ENCODE measurements at regions not wholly inside any gene's neighbourhood (a gene's known extent, or its start where the extent isn't known, plus 50 kb on each side); places are given as distances from the start of the nearest gene placed in this dataset.

GRCh38 chr4:28966982-28967381, 1753.2 kb upstream of the PCDH7 start:
- H3K4me1 ChIP-seq (ENCODE audit: insufficient read depth, low read length), result no peaks in the 10 kb centered on the region
- no peaks in the 10 kb centered on the region for H3K9me3 ChIP-seq (ENCODE audit: low read depth, low read length)
- H3K4me3 ChIP-seq (ENCODE audit: insufficient read depth, low read length), result no peak overlapping the region
- H3K27me3 ChIP-seq (ENCODE audit: insufficient read depth, low read length), result no peaks in the 10 kb centered on the region
- no peaks in the 10 kb centered on the region for H4K20me1 ChIP-seq (ENCODE audit: insufficient read depth, low read length)
- no peak overlapping the region for H2AFZ ChIP-seq (ENCODE audit: low read length)
- no peaks in the 10 kb centered on the region for H3K79me2 ChIP-seq (ENCODE audit: insufficient read depth, low read length)
- no peak overlapping the region for H3K27ac ChIP-seq (ENCODE audit: low read depth, low read length)
- no peak for DNase-seq (ENCODE audit: insufficient read length, low spot score, missing footprints)
- no peaks in the 10 kb centered on the region for H3K36me3 ChIP-seq (ENCODE audit: insufficient read depth, low read length)
- TF ChIP-seq CTCF (IDR thresholded peaks at IDR 0.05; ENCODE audit: extremely low read depth, low read depth, low read length), result no peak
- H3K4me2 ChIP-seq (ENCODE audit: insufficient read depth, low read length), result no peak overlapping the region

- Histone ChIP-seq H3K4me2 (ENCODE audit: insufficient read depth, low read length) (no peak overlapping the region), H3K9me3 (ENCODE audit: low read depth, low read length) (no peaks in the 10 kb centered on the region), H3K4me1 (ENCODE audit: insufficient read depth, low read length) (no peaks in the 10 kb centered on the region), H2AFZ (ENCODE audit: low read length) (no peak overlapping the region), H3K27ac (ENCODE audit: low read depth, low read length) (no peak overlapping the region), H3K27me3 (ENCODE audit: insufficient read depth, low read length) (no peaks in the 10 kb centered on the region), H3K4me3 (ENCODE audit: insufficient read depth, low read length) (no peak overlapping the region), H3K36me3 (ENCODE audit: insufficient read depth, low read length) (no peaks in the 10 kb centered on the region), H3K79me2 (ENCODE audit: insufficient read depth, low read length) (no peaks in the 10 kb centered on the region), H4K20me1 (ENCODE audit: insufficient read depth, low read length) (no peaks in the 10 kb centered on the region)
- no peak for TF ChIP-seq CTCF (IDR thresholded peaks at IDR 0.05; ENCODE audit: extremely low read depth, low read depth, low read length)
- no peak for DNase-seq (ENCODE audit: insufficient read length, low spot score, missing footprints)
Observed at GRCh38 chr4:28973587-28974350, 1746.4 kb upstream of the PCDH7 start.

GRCh38 chr4:28976369-28976768, 1743.8 kb upstream of the PCDH7 start:
- no peak overlapping the region for H2AFZ ChIP-seq (ENCODE audit: low read length)
- no peak for DNase-seq (ENCODE audit: insufficient read length, low spot score, missing footprints)
- H3K27ac ChIP-seq (ENCODE audit: low read depth, low read length), result no peak overlapping the region
- no peak overlapping the region for H3K4me2 ChIP-seq (ENCODE audit: insufficient read depth, low read length)
- H3K79me2 ChIP-seq (ENCODE audit: insufficient read depth, low read length), result no peaks in the 10 kb centered on the region
- TF ChIP-seq CTCF (IDR thresholded peaks at IDR 0.05; ENCODE audit: extremely low read depth, low read depth, low read length), result no peak
- no peaks in the 10 kb centered on the region for H3K4me1 ChIP-seq (ENCODE audit: insufficient read depth, low read length)
- no peaks in the 10 kb centered on the region for H3K27me3 ChIP-seq (ENCODE audit: insufficient read depth, low read length)
- no peak overlapping the region for H3K4me3 ChIP-seq (ENCODE audit: insufficient read depth, low read length)
- H3K36me3 ChIP-seq (ENCODE audit: insufficient read depth, low read length), result no peaks in the 10 kb centered on the region
- peaks cover 3% of the 10 kb centered on the region for H3K9me3 ChIP-seq (ENCODE audit: low read depth, low read length)
- no peaks in the 10 kb centered on the region for H4K20me1 ChIP-seq (ENCODE audit: insufficient read depth, low read length)

GRCh38 chr4:29002151-29002550, 1718.0 kb upstream of the PCDH7 start:
- H3K36me3 ChIP-seq (ENCODE audit: insufficient read depth, low read length), result no peaks in the 10 kb centered on the region
- H3K4me2 ChIP-seq (ENCODE audit: insufficient read depth, low read length), result no peak overlapping the region
- no peaks in the 10 kb centered on the region for H3K27me3 ChIP-seq (ENCODE audit: insufficient read depth, low read length)
- H3K9me3 ChIP-seq (ENCODE audit: low read depth, low read length), result peaks cover 3% of the 10 kb centered on the region
- H4K20me1 ChIP-seq (ENCODE audit: insufficient read depth, low read length), result no peaks in the 10 kb centered on the region
- no peaks in the 10 kb centered on the region for H3K4me1 ChIP-seq (ENCODE audit: insufficient read depth, low read length)
- TF ChIP-seq CTCF (IDR thresholded peaks at IDR 0.05; ENCODE audit: extremely low read depth, low read depth, low read length), result no peak
- H3K79me2 ChIP-seq (ENCODE audit: insufficient read depth, low read length), result no peaks in the 10 kb centered on the region
- no peak for DNase-seq (ENCODE audit: insufficient read length, low spot score, missing footprints)
- no peak overlapping the region for H2AFZ ChIP-seq (ENCODE audit: low read length)
- no peak overlapping the region for H3K4me3 ChIP-seq (ENCODE audit: insufficient read depth, low read length)
- no peak overlapping the region for H3K27ac ChIP-seq (ENCODE audit: low read depth, low read length)
